ENCODE measurements at regions not wholly inside any gene's neighbourhood (a gene's known extent, or its start where the extent isn't known, plus 50 kb on each side); places are given as distances from the start of the nearest gene placed in this dataset.

DNA sequence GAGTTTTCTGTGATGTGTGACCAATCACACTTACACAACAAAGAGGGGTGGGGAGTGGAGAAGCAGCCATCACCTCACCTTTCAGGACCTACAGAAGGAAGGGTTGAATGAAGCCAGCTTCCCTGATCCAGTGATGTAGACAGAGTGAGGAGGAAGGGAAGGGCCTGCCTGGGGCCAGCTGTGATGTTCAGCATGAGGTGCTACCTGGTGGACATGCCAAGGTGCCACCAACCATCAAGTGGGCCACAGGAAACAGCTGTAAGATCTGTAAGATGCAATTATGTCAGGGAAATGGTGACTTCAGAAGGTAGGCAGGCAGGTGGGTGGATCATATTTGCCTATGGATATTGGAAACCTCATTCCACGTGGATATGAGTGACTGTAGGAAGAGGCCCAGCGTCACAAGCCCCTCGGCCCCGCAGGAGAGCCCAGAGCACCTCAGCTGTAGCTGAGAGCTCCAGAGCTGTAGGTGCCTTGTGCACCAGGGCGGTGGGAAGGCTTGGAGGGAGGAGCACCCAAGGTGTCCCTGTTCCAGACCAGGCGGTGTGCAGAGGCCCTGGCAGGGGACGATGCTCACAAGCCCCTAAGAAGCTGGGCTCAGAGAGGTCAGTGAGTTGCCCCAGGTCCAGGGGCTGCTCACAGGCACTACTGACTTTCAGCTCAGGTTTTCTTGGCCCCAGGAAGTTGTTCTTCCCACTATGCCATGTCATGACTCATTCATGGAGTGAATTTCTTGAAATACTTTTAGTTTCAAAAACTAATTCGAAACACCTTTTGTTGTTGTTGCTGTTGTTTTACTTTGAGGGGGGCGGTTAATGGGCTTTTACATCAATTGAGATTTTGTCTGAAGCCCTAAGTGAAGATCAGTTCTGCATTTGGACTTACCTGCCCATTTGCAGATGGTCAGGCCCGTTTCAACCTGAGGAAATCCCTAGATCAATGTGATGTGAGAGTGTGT is 94.2 kb upstream of the ALDH1A3 start:
- DNase-seq, result no peak

DNA sequence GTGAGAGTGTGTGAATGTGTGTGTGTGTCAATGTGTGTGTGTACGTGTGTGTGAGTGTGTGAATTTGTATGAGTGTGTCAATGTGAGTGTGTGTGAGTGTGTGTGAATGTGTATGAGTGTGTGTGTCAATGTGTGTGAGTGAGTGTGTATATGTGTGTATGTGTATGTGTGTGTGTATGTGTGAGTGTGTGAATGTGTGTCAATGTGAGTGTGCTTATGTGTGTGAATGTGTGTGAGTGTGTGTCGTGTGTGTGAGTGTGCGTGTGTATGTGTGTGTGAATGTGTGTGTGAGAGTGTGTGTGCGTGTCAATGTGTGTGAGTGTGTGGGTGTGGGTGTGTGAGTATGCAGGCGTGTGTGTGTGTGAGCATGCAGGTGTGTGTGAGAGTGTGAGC is 93.5 kb upstream of the ALDH1A3 start:
- DNase-seq, result no peak

DNA sequence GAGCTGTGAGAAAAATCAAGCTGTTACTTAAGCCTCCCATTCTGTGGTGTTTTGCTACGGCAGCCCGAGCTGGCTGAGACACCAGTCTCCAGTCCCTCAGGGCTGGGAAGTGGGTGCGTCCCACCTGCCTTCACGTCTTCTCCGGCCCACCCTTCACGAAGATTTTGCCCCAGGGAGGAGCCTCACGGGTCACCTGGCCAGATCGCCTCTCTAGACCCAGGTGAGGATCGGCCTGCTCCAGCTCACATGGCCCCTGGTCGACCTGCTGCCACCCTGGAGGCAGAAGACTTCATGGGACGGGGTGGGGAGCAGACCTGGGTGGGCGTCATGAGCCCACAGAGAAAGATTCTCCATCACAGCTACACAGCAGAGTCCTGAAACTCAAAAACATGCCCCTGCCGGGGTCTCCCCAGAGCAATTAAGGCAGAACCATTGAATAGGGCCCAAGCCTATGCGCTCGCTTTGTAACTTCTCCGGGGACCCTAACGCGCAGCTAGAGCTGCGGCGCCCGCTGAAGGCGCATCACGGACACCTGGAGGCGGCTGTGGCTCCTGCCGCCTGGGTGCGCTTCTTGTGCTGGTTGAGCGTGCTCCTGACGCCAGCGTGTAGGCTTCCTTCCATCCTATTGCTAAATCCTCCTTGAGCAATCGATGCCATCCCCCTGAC is 92.6 kb upstream of the ALDH1A3 start:
- DNase-seq, result no peak

DNA sequence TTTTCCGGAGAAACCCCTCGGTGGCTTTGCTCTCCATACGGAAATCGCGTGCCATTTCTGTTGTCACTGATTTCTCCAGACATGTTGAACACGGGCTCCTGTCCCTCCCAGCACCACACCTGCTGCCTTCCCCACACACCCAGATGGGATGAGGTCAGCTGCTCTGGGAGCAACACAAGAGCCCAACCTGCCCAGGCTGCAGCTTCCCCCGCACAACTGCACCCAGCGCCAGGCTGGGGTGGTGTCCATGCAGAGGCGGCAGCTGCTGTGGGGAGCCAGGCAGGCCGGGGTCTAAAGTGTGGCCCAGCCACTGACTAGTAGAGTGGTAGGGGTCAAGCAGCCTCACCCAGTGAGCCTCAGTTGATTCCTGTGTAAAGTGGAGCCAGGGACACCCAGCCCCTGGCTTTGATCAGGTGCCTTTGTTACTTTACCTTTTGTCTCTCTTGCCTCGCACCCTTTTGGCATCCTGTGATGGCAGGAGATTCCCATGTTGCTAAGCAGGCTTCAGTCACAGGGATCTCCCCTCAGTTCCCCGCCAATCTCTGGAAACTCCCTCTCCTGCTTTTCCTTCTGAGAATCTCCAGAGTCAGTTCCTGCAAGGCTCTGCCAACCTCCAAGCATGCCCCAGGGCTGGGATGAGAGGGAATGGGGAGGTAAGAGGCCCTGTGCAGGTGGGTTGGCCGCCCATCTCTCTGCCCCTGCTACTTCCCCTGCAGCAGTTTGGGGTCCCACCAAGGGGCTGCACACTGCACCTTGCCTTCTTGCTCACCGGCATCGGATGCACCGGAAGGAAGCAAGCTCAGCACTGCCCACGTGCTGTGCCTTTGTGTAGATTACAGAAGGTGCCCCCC is 91.8 kb upstream of the ALDH1A3 start:
- DNase-seq, result no peak

DNA sequence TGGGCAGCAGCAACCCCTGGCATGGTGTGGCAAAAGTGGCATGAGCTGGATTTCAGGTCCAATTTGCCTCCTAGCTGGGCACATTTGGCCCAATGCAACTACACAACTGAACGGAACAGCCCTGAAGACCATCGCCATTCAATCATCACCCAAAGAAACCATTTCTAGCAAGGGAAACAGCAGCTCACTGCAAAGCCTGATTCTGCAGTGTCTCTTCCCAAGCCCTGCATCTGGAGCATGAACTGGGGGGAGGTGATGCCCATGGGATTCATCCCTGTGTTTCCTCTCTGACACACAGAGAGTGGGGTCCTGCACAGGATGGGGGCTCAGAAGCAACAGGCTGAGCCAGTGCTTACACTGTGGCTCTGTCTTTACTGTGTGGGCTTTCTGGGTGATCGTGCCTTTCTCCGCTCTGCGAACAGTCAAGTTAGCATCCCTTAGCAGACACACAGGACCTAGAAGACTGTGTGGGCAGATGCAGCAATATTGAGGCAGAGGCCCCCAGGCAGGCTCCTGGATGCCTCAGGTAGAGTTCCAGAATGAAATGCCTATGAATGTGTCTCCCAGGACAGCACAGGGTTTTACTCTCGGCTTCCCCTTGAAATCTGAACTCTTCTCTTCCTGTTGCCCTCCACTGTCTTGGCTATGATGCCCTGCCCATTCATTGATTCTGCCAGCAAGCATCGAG is 91.1 kb upstream of the ALDH1A3 start:
- DNase-seq, result no peak

DNA sequence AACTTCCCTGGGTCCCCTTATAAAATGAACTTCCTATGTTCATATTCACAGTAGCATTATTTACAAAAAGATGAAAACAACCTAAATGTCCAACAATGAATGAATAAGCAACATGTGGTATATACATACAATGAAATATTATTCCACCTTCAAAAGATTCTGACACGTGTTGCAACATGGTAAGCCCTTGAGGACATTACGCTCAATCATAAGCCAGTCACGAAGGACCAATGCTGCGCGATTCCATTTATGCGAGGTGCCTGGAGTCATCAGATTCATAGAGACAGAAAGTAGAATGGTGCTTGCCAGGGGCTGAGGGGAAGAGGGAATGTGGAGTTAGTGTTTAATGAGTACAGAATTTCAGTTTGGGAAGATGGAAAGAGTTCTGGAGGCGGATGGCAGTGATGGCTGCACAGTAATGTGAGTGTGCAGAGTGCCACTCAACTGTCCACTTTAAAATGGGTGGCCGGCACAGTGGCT is 88.8 kb upstream of the ALDH1A3 start:
- DNase-seq, result no peak

DNA sequence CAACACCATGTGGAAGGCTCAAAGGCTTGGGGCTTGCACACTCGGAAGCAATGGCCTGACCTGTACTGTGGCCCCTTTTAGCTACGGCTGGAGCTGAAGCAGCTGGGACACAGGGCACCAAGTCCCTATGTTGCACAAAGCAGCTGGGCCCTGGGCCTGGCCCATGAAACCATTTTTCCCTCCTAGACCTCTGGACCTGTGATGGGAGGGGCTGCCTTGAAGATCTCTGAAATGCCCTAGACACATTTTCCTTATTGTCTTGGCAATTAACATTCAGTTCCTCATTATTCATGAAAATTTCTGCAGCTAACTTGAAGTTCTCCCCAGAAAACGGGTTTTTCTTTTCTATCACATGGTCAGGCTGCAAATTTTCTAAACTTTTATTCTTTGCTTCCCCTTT is 85.6 kb upstream of the ALDH1A3 start:
- DNase-seq, result no peak

DNA sequence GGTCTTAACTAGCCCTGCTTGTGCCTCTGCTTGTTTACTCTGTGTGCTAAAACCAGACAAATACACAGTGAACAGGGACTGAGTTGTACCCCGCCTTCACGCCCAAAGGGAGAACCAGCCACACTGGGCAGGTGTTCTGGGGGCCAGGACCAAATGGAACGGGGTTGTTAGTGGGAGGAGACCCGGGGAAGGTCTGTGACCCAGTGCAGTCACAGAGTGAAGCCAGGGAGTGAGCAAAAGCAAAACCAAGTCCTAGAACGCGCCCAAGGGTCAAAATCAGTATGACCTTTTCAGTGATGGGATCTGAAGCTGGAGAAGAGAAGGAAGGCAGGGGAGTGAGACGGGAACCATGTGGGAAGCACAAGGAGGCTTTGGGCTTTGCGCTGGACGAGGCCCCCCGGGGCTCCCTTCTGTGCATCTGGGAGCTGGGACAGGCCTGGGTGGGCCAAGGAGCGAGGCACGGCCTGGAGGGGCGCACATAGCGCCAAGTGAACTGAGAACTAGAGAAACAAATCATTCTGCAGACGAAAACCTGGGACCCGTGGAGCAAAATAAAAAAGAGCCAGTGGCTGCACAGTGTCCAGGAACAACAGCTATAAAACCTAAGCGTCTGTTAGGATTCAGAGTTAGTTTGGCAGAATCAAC is 78.3 kb upstream of the ALDH1A3 start:
- DNase-seq, result no peak

DNA sequence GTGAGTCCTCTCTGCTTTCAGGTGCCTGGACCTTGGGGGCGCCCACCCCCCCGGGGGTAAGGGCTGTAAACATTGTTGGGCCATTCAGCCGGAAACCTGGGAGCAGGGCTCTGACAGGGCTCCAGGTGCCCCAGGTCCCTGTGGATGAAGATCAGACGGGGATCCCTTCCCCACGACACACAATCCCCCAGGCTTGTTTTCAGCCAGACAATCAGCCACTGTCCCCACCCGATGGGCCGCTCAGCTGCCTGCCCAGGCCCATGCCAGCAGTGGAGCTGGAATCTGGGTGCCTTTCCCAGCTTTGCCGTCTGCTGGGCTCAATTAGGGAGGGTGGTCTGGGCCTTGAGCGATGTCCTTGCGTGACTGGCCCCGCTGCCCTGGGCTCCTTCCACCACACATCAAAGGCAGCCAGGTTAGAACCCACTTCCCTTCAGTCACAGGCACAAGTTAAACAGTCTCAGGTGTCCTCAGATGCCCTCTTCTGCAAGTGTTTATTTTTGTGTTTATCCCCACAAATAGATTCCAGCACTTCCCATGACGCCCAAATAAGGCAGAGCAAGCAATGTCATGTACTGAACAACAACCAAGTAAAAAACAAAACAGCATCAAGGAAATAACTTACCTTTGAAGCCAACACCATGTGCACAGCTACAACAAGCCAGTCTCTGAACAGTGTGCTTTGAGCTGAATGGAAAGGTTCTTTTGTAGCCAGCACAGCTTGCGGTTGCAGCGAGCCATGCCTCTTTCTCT is 77.0 kb upstream of the ALDH1A3 start:
- no peak for DNase-seq

DNA sequence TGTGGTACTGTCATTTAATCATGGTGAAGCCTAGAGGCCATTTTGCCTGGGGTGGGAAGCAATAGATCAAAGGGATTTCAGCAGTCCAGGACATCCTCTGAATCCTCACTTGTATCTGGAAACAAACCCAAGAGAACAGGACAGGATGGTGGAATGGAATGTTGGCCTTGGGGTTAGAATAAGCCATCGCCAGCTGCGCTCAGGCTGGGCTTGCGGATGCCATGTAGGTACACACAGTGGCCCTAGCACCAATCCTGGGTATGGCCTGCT is 76.5 kb upstream of the ALDH1A3 start:
- no peak for DNase-seq

DNA sequence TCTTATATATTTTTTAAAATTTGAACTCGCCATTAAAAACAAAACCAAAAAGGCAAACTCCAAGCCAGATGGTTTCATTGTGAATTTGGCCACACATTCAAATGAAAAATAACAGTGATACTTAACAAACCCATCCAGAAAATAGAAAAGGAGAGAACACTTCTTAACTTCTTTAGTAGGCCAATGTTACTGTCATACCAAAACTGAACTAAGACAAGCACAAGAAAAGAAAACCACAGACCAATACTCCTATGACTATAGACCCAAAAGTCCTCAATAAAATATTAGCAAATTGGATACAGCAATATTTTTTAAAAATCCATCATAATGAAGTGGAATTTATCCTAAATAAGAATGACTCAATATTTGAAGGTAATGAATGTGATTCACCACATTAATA is 73.5 kb upstream of the ALDH1A3 start:
- DNase-seq, result no peak

DNA sequence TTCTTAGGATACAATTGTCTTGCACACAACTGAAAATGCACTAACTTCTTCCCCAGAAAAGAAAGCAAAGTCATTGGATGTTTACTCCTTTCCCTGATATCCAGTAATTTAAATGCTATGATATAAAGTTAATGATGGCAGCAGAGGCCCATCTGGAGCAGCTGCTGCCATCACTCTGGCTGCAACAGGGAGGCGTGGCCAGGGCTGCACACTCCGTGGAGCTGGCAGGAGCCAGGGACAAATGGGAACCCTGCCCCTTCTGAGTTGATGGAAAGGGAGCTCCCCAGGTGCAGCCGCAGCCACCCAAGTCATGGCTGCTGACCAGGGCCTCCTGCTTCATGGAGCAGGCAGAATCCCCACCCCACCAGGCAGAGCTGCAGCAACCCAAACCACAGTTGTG is 72.6 kb upstream of the ALDH1A3 start:
- no peak for DNase-seq

DNA sequence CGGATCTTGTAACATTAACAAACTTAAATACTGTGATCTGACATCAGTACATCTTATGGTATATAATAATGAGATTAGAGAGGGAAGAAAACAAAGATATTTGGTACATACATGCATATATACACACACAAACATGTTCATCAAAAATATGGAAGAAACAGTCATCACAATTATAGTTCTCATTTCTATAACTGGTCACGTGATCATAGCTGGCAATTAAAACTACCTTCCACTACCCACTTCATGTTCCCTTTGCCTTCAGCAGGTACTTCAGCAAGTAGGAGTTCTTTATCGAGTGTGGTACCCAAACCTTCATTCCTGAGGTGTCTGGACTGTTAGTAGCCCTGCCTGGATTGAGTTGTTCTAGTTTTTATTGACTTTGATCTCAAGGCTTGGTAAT is 70.9 kb upstream of the ALDH1A3 start:
- no peak for DNase-seq

DNA sequence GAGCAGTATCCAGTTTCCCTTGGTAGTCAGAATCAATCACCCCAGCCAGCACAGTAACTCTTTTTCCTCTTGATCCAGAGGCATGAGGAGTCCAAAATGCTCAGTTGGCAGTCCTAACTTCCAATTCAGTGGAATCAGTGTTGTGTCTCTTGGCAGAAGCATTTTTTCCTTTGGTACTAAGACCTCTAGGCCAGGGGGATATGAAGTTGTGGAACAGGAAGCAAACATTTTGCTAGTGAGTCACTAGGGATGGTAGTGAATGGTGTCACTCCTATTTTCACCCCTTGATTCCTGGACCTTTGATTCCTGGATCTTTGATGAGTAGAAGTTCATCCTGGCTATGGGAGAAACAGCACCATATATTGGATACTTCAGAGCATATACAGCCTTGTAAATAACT is 70.5 kb upstream of the ALDH1A3 start:
- no peak for DNase-seq

DNA sequence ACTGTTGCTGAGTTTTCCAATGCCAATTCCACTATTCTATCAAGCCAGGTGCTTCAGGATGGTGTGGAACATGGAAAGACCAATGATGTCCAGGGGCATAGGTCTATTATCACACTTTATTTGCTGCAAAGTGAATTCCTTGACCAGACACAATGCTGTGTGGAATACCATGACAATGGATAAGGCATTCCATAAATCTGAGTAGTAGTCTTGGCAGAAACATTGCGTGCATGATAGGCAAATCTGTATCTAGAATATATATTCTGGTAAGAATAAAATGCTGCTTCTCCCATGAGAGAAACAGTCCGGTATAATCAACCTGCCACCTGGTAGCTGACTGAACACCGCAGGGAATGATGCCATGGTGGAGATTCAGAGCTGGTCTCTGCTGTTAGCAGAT is 70.0 kb upstream of the ALDH1A3 start:
- DNase-seq, result no peak

DNA sequence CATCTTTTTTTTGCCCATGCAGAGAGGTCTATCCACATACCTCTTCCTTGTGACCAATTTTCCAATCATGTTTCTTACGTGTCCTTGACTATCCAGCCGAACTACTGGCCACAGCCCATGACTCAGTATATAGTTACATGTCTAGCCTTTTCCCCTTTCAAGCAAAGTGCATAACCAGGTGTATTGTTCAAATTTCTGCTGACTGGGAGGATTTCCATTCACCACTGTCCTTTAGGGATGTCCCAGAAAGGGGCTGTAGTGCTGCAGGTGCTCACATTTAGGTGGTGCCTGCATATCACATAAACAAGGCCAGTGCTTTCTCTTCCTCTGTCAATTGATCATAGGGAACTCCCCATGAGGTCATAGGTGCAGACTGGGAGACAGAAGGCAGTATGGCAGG is 69.4 kb upstream of the ALDH1A3 start:
- no peak for DNase-seq

DNA sequence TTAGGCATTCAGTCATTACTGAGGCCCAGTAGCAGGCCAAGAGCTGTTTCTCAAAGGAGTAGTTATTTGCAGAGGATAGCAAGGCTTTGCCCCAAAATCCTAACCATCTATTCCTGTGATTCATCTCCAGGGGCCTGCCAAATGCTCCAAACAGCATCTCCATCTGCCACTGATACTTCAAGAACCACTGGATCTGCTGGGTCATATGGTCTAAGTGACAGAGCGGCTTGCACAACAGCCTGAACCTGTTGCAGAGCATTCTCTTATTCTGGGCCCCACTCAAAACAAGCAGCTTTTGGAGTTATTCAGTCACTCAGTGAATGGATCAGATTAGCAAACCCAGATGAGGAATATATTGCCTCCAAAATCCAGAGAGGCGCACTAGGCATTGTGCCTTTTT is 68.8 kb upstream of the ALDH1A3 start:
- DNase-seq, result no peak

DNA sequence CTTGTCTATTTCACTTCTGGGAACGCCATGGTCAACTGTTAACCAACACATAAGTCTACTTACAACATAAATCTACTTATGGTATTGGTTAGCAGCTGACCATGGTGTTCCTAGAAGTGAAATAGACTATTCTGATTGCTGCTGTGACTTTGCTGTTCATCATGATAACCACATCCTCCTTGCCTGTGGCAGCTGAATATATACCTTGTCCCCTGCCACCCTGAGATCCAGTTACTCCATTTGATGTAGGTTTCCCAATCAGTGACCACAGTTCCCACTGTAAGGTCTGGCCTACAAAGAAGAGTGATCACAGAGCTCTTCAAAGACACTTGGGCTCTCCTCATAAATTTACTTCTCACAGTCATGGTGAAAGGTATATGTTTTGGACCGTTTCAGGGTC is 66.8 kb upstream of the ALDH1A3 start:
- no peak for DNase-seq

DNA sequence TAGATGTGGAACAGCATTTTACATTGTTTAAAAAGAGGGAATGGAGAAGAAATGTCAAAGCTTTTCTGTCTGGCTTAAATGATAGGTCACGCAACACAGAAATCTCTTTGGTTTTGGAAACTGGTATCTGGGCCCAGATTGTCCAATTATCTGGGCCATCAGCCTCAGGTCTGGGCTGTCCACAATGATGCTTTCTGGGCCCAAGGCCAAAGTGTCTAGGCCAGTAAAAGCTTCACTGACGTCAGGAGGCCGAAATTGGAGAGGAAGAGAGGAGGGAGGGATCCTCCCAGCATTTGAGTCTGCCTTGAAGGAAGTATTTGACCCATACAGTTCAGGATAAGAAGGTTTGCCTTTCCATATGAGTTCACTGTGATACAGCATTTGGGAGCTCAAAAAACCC is 60.7 kb upstream of the ALDH1A3 start:
- DNase-seq, result no peak

DNA sequence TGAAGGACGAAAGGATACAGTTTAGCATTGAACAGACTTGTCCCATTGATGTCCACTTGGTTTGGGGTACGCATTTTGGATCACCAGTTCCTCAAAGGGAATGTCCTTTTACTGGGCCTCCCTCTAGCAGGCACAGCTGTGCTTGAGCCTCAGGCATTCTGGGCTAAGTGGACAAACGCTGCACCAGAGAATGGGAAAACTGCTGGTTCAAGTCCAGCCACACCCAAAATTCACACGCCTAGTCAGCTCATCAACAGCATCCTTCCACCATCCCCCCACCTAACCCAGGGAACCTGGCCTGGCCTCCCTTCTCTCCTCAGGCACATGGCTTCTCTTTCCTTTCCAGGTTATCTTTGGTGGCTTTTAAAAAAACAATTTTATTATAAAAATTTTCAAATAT is 59.1 kb upstream of the ALDH1A3 start:
- DNase-seq, result no peak

DNA sequence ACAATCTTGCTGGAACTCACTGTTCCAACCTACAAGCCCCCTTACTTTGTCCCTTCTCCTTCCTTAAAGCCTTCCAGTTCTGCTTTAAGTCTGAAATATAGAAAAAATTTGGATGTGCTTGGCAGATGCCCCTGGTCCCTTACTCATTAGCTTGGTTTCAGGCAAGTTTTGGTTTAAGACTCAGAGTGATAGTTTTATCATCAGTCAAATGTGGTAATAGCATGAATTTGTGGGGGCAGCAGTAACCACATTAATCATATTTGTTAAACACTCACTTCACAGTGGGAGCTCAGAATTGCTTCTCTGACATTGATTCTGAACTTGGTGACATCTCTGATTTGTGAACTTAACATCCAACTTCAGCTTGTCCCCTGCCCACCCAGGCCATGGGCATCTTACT is 58.3 kb upstream of the ALDH1A3 start:
- no peak for DNase-seq

DNA sequence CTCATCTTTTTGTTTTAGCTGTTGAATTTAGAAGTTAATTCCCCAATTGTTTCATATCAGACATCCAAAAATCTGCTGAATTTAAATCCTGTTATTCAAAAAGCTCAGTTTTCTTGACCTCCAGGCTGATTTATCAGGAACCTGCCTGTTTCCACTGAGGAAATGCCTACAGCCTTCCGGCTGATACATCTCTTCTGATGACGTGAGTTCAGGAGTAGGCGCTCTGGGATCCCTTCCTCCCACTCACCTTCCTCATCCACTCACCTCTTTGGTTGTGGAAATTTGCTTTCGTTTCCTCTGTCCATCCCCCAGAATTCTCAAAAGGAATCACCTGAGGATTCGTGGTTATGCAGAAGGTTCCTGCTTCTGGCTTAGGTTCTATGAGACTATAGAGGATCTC is 55.4 kb upstream of the ALDH1A3 start:
- DNase-seq, result no peak

Measured in 8988T (cell line).